GM12892 (cell line): ENCODE measurements at regions not wholly inside any gene's neighbourhood (a gene's known extent, or its start where the extent isn't known, plus 50 kb on each side); places are given as distances from the start of the nearest gene placed in this dataset.

ENCODE experiments used
- POLR2A ChIP-seq: IDR thresholded peaks from 2 replicates; pipeline ENCODE4 v1.6.1; 2011; ENCODE audit warnings: low read depth, low read length, control low read depth
- POLR2AphosphoS5 ChIP-seq: IDR thresholded peaks from 2 replicates; pipeline ENCODE4 v1.6.1; 2011; ENCODE audit warnings: low read depth, low read length, control low read depth
- TAF1 ChIP-seq: IDR thresholded peaks from 2 replicates; pipeline ENCODE4 v1.6.1; 2011; ENCODE audit warnings: low read depth, mild to moderate bottlenecking, control low read depth, low read length, borderline replicate concordance

GRCh38 chr6:22828179-22829062, 259.1 kb downstream of the HDGFL1 start:
- TF ChIP-seq POLR2AphosphoS5 = no peak
- TF ChIP-seq POLR2A = no peak
- TF ChIP-seq TAF1 = no peak
